K562 (cell line): ENCODE measurements at regions not wholly inside any gene's neighbourhood (a gene's known extent, or its start where the extent isn't known, plus 50 kb on each side); places are given as distances from the start of the nearest gene placed in this dataset.

Experiments
- ATAC-seq: fragments of 200-7000 bp; cut with Tn5 transposase; 3 replicates; pipeline ENCODE4 v1.9.1; 2020; ENCODE audit warnings: moderate library complexity
- BruUV-seq: library from RNA; stranded (reverse); fragments of 400-500 nt; replicated peaks from 2 replicates; lab custom pipeline; 2021; lab: Mats Ljungman, UMichigan
- CTCF ChIA-PET: fragments of 300-600 bp; formaldehyde crosslinking; extraction: SDS; loops from one replicate; lab custom pipeline; 2021; ENCODE audit warnings: low intra/inter-chr PET ratio; lab: Yijun Ruan, JAX
- POLR2A ChIA-PET: fragments of 300-600, 350-650 bp; sonication (Branson Sonifier 250); formaldehyde crosslinking; extraction: SDS; loops from one replicate; lab custom pipeline; 2021; ENCODE audit warnings: antibody characterized with exemption, inconsistent platforms; lab: Yijun Ruan, JAX
- DNase-seq, 4 experiments: peaks; one replicate each; pipeline versions ENCODE4 v3.0.0 to v3.0.0-alpha.2; 2011 to 2018; ENCODE audit warnings: low spot score in 3 of 4, mixed read lengths in 3 of 4; ENCODE audit errors: extremely low read depth in 1 of 4
- FAIRE-seq: peaks from 2 replicates; lab custom pipeline; 2011; peaks lifted over from hg19 to GRCh38; lab: Jason Lieb, UNC
- H2AFZ ChIP-seq: 2 replicates; pipeline ENCODE4 v1.6.0; 2011; ENCODE audit warnings: low read depth, low read length, control low read depth, inconsistent platforms
- H3K27ac ChIP-seq: fragments of 200-600 bp; 3 replicates; pipeline ENCODE4 v1.8.0; 2011; ENCODE audit warnings: low read depth, mild to moderate bottlenecking, control low read depth, inconsistent platforms, low read length, moderate library complexity, mixed read lengths; ENCODE audit errors: extremely low read depth
- H3K27me3 ChIP-seq, 2 experiments: fragments of 300-600 bp in 1 of 2; 2 replicates in 1 of 2; 3 replicates in 1 of 2; pipeline versions ENCODE4 v1.6.0 to v1.8.0; 2011; ENCODE audit warnings: inconsistent platforms in 2 of 2, low read length in 2 of 2, mild to moderate bottlenecking in 1 of 2, mixed read lengths in 1 of 2, moderate library complexity in 1 of 2; ENCODE audit not compliant: control insufficient read depth in 2 of 2, insufficient read depth in 2 of 2
- H3K36me3 ChIP-seq: fragments of 300-600 bp; 3 replicates; pipeline ENCODE4 v1.8.0; 2011; ENCODE audit warnings: mild to moderate bottlenecking, low read length, inconsistent platforms; ENCODE audit not compliant: control insufficient read depth, insufficient read depth
- H3K4me1 ChIP-seq, 2 experiments: fragments of 200-600 bp in 1 of 2; replicated peaks in 1 of 2; 2 replicates in 1 of 2; 3 replicates in 1 of 2; pipeline versions ENCODE4 v1.5.1 to v1.8.0; 2011; ENCODE audit warnings: inconsistent platforms in 2 of 2, low read length in 2 of 2, mild to moderate bottlenecking in 1 of 2, mixed read lengths in 1 of 2, moderate library complexity in 1 of 2; ENCODE audit not compliant: control insufficient read depth in 2 of 2, insufficient read depth in 2 of 2
- H3K4me2 ChIP-seq: 2 replicates; pipeline ENCODE4 v1.6.1; 2011; ENCODE audit warnings: low read length, control low read depth, inconsistent platforms, mixed read lengths; ENCODE audit not compliant: insufficient read depth
- H3K4me3 ChIP-seq: fragments of 200-600 bp; sonication (generic), shearing (Covaris generic); 2 replicates; pipeline ENCODE4 v1.5.1; 2016; ENCODE audit warnings: control low read depth, inconsistent platforms
- H3K79me2 ChIP-seq: fragments of 200-600 bp; 3 replicates; pipeline ENCODE4 v1.8.0; 2011; ENCODE audit warnings: low read length, inconsistent platforms; ENCODE audit not compliant: control insufficient read depth, insufficient read depth
- H3K9ac ChIP-seq, 2 experiments: 2 replicates each; pipeline versions ENCODE4 v1.6.0 to v1.6.1; 2011; ENCODE audit warnings: low read depth in 2 of 2, low read length in 2 of 2, control low read depth in 1 of 2, inconsistent platforms in 1 of 2, mild to moderate bottlenecking in 1 of 2, mixed read lengths in 1 of 2; ENCODE audit not compliant: insufficient read depth in 1 of 2
- H3K9me1 ChIP-seq: one replicate; pipeline ENCODE4 v1.6.0; 2011; ENCODE audit warnings: inconsistent platforms, mild to moderate bottlenecking, low read length, moderate library complexity; ENCODE audit not compliant: control insufficient read depth, insufficient read depth
- H3K9me3 ChIP-seq: replicated peaks from 2 replicates; pipeline ENCODE4 v1.5.1; 2011; ENCODE audit warnings: low read depth, low read length, inconsistent platforms; ENCODE audit not compliant: control insufficient read depth, insufficient read depth
- H4K20me1 ChIP-seq: replicated peaks from 2 replicates; pipeline ENCODE4 v1.6.1; 2011; ENCODE audit warnings: low read length, inconsistent platforms, mixed read lengths; ENCODE audit not compliant: control insufficient read depth, insufficient read depth
- ARID1B ChIP-seq: fragments of 450-650 bp; IDR thresholded peaks from 2 replicates; pipeline ENCODE4 v1.6.1; 2016; ENCODE audit warnings: antibody characterized with exemption, mild to moderate bottlenecking, inconsistent platforms
- CSDE1 ChIP-seq, 2 experiments: fragments of 450-650 bp; IDR thresholded peaks; 2 replicates each; pipeline ENCODE4 v1.6.1; 2016; ENCODE audit warnings: mild to moderate bottlenecking in 1 of 2
- NFATC3 ChIP-seq: fragments of 450-650 bp; IDR thresholded peaks from 2 replicates; pipeline ENCODE4 v1.6.1; 2017; ENCODE audit warnings: mild to moderate bottlenecking
- RBM22 ChIP-seq: fragments of 200-400 bp; formaldehyde crosslinking; IDR thresholded peaks from 2 replicates; pipeline ENCODE4 v1.6.1; 2018; ENCODE audit warnings: low read length, low read depth; ENCODE audit not compliant: poor library complexity, severe bottlenecking
- ZNF134 ChIP-seq: fragments of 250-450 bp; sonication (Bioruptor Pico); conservative IDR thresholded peaks from 2 replicates; pipeline ENCODE4 v1.4.0; 2020
- WGBS: fragments of 100-300 bp; shearing (Covaris generic); methylation state at CpG from one replicate; pipeline ENCODE4 v1.1.6; 2016; ENCODE audit warnings: low coverage, mixed read lengths; ENCODE audit not compliant: insufficient coverage; ENCODE audit errors: missing lambda C conversion rate; 5-methylcytosine and 5-hydroxymethylcytosine counted together
- in situ Hi-C: fragments of 300-500 bp; cut with MboI; formaldehyde crosslinking; loops from 4 replicates; pipeline ENCODE4 v1.15.0; 2018; ENCODE audit warnings: inconsistent platforms, mixed read lengths
- intact Hi-C: fragments of 100-400 bp; cut with micrococcal nuclease; formaldehyde crosslinking; loops from 2 replicates; pipeline ENCODE4 v1.14.2; 2022
- TF ChIP-seq, protein P1 (sequence below), 2 experiments: IDR thresholded peaks; 2 replicates each; pipeline ENCODE4 v1.6.1; 2011; ENCODE audit warnings: borderline replicate concordance in 1 of 2, control low read depth in 1 of 2, low read depth in 1 of 2, low read length in 1 of 2, mild to moderate bottlenecking in 1 of 2, mixed read lengths in 1 of 2, moderate library complexity in 1 of 2; ENCODE audit not compliant: insufficient read depth in 1 of 2, insufficient read length in 1 of 2, poor library complexity in 1 of 2, severe bottlenecking in 1 of 2; ENCODE audit errors: extremely low read depth in 1 of 2

DNA sequence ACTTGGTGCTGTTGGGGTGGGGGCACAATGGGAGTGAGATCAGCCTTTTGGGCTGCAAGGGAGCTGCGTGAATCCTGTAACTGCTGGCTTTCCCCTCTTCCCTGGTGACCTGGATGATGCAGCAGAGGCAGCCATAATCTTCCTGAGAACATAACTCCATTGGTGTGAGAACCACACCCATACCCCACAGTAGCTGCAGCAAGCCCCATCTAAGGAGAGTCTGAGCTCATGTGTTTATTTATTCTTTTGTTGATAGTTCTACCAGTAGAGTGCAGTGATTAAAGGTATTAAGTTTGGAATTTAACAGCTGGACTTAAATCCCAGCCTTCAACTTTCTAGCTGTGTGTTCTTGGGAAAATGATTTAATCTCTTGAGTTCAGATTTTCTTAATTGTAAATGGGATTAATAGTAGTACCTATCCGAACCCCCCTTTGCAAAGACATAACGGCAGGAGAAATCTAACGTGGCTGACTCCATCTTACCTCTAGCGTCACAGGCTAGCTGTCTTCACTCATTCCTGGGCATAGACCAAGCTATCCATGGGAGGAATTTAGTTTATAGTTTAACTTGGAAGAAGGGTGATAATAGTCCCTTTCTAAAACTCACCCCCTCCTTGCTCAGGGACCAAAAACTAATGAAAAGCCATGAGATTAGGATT is 385.0 kb upstream of the DDI1 start (continued):
- TF ChIP-seq, protein P1, sequence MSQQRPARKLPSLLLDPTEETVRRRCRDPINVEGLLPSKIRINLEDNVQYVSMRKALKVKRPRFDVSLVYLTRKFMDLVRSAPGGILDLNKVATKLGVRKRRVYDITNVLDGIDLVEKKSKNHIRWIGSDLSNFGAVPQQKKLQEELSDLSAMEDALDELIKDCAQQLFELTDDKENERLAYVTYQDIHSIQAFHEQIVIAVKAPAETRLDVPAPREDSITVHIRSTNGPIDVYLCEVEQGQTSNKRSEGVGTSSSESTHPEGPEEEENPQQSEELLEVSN (IDR thresholded peaks at IDR 0.05; ENCODE audit: borderline replicate concordance in 1 of 2, extremely low read depth in 1 of 2, insufficient read depth in 1 of 2, insufficient read length in 1 of 2, low read depth in 1 of 2, low read length in 1 of 2, poor library complexity in 1 of 2, severe bottlenecking in 1 of 2): no peak
- TF ChIP-seq ZNF134 (CRISPR knock-in tag): no peak
- TF ChIP-seq, all 486 proteins: peak for 0

GRCh38 chr11:103652013-103652412 is 384.4 kb upstream of the DDI1 start:
- H3K4me2 ChIP-seq: no peak overlapping the region
- no peaks in the 10 kb centered on the region for H3K4me1 ChIP-seq
- H4K20me1 ChIP-seq: no peaks in the 10 kb centered on the region
- no peak overlapping the region for H3K4me3 ChIP-seq
- ChIA-PET CTCF (no interaction called here), POLR2A (no interaction called here)
- H3K79me2 ChIP-seq: no peaks in the 10 kb centered on the region
- intact Hi-C loops (no loop called here), in situ Hi-C loops (no loop called here)
- no peaks in the 10 kb centered on the region for H3K9me3 ChIP-seq
- no peaks in the 10 kb centered on the region for H3K9me1 ChIP-seq
- no TSS peak for BruUV-seq
- ATAC-seq: no peak
- no peak overlapping the region for H3K9ac ChIP-seq
- H3K27ac ChIP-seq: no peak overlapping the region
- no peak overlapping the region for H2AFZ ChIP-seq
- WGBS: 0% methylated on average over 1 of the region's 1 CpG
- H3K36me3 ChIP-seq: no peaks in the 10 kb centered on the region
- TF ChIP-seq CSDE1 (IDR thresholded peaks at IDR 0.05) (no peak), RBM22 (no peak), NFATC3 (no peak), ARID1B (no peak)
- TF ChIP-seq, protein P1 (IDR thresholded peaks at IDR 0.05; ENCODE audit: borderline replicate concordance in 1 of 2, extremely low read depth in 1 of 2, insufficient read depth in 1 of 2, insufficient read length in 1 of 2, low read depth in 1 of 2, low read length in 1 of 2, poor library complexity in 1 of 2, severe bottlenecking in 1 of 2): no peak
- TF ChIP-seq, all 486 proteins: peak for 0
- H3K27me3 ChIP-seq: no peaks in the 10 kb centered on the region
- DNase-seq: no peak
- FAIRE-seq: no peak
